Lung microvascular endothelial cell (primary cell): ENCODE measurements at regions not wholly inside any gene's neighbourhood (a gene's known extent, or its start where the extent isn't known, plus 50 kb on each side); places are given as distances from the start of the nearest gene placed in this dataset.
"Not testable (repeated sequence)": the region's sequence is repeated elsewhere in the genome, so short reads cannot be mapped to it uniquely, and the experiment has no call there.

Source experiments
- DNase-seq, 2 donors: peaks; one replicate each; pipeline versions ENCODE4 v3.0.0 to v3.0.0-alpha.2; 2010; ENCODE audit warnings: low read depth in 2 of 2

DNA sequence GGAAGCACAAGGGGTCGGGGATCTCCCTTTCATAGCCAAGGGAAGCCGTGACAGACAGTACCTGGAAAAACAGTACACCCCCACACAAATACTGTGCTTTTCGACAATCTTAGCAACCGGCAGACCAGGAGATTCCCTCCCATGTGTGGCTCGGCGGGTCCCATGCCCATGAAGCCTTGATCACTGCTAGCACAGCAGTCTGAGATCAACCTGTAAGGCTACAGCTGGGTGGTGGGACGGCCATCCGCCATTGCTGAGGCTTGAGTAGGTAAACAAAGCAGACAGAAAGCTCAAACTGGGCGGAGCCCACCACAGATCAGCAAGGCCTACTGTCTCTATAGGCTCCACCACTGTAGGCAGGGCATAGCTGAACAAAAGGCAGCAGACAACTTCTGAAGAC, 180.2 kb upstream of the SOX6 start:
- no peak for DNase-seq

- no peak for DNase-seq
These were observed 172.3 kb upstream of the SOX6 start for GRCh38 chr11:16528639-16529038.

DNA sequence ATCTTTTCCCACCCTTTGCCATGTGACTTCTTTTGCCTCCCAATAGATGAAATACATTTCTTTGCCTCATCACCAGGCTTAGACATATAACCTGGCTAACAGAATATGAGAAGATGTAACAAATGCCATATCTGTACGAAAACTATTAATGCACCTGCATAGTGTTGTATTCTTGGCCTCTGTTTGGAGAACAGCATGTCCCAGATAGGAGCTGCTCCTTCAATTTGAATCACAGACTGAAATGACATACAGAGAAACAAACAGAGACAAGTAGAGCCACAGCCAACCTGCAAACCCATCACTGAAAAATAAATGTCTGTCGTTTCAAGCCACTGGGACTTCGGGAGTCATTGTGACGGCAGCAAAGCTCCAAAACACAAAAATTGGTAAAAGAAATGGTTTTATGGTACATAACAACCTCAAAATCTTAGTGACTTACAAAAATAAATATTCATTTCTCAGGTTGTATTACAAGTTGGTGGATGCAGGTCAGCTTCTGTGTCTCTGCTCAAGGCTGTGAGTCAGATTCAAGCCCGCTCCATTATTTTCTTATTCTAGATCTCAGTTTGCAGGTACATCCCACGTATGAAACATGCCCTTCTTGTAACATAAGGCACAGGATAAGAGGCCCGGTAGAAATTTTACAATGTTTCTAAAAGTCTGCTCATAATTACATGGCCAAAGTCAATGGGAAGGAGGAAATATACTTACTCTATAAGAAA, 171.3 kb upstream of the SOX6 start:
- DNase-seq: no peak

DNA sequence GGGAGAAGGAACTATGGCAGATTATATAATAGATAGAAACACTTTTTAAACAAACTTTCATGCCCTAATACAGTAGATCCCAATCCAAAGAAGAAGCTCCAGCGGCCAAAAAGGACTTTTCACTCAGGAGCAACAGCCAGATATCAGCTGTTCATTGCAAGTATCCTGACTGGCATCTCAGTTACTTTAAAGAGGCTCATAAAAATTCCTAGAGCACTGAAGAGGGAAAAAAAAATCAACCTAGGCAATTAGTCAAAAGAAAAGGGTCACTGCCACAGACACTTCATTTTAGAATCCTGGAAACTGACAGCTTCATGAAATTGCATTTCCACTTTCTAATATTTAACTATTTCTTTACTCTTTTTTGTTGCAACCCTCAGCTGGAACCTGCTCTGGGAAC, 170.6 kb upstream of the SOX6 start:
- no peak for DNase-seq

GRCh38 chr11:16520713-16521112, 164.4 kb upstream of the SOX6 start:
- DNase-seq: not testable (repeated sequence)

- no peak for DNase-seq
These were observed 156.5 kb upstream of the SOX6 start for GRCh38 chr11:16512899-16513241.

DNA sequence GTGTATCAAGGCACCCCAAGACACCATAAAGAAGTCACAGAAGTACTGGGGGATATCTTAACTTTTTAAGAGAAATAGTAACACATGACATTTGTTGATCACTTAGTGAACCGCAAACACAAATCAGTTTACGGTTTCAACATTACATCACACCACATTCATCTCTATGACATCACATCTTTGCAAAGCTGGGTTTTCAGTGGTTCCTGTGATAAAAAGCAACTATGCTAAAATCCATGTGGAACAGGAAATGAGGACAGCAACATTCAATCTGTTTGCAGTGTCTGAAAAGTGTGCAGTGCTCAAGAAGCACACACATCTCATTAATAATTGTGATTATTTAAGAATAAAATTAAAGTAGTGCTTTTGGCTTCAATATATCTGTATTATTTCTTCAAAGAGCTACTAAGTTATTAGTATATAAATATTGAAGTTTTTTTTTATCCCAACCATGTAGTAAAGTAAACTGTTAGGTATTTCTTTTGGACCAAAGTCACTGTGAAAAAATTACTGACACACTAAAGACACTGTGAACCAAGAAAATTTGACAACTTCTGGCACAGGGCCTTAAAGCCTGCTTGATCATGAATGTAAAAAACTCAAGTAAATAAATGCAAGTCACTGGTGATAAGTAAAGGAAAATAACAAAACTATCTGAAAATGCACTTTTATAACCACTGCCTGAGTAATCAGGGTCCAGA, 156.0 kb upstream of the SOX6 start:
- DNase-seq: no peak

DNA sequence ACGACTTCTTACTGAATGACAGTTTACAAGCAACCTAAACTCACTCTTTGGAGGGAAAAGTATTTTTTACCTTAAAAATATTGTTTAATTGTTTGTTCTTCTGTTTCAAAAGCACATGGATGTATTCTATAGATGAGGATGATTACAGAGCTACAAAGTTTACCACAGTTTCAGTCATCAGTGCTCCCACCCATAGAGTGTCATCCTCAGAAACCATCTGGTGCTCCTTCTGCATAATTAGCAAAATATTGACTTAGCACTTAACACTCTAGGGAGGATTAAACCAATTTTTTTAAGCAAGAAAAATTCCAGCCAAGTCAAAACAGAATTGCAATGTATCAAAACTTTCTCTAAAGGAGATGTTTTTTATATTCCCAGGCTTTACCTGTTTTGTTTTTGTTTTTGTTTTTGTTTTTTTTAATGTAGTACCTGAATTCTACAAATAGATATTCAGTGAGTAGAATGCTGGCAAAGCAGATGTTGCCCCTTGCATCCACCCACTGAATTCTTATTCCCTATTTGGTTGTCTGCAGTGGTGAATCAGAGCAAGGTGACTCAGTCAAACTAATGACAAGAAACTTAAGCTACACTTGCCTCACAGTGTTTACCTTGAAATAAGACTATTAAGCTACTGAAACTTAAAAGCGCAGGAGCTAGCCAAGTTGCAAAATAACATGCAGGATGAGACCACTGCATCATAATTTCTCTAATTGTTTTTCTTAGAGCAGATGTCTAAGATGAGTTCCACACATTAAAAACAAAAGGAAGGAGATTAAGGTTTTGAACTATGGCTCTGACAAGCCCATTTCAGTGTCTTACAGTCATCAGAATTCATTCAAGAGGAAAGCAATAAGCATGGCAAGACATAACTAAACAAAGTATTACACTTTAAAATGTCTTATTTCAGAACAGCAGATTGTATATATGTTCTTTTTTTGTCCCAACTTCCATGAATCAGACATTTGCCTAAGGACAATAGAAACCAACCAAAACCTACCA, 155.1 kb upstream of the SOX6 start:
- no peak for DNase-seq

GRCh38 chr11:16505481-16505880, 149.1 kb upstream of the SOX6 start:
- no peak for DNase-seq

- not testable (repeated sequence) for DNase-seq
These were observed 147.5 kb upstream of the SOX6 start for GRCh38 chr11:16503891-16504290.

- no peak for DNase-seq
These were observed 138.8 kb upstream of the SOX6 start for GRCh38 chr11:16494918-16495691.

GRCh38 chr11:16484434-16484833, 128.1 kb upstream of the SOX6 start:
- DNase-seq: no peak

DNA sequence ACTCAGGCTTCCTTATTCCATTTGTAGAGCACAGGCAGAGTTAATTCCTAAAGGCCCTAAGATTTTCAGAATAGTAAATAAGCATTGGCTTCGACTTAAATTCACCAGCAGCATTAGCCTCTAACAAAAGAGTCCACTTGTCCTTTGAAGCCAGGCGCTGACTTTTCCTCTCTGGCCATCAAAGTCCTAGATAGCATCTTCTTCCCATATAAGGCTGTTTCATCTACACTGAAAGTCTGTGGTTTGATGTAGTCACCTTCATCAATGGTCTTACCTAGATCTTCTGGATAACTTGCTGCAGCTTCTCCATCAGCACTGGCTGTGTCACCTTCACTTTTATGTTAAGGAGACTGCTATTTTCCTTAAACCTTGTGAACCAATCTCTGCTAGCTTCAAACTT, 118.3 kb upstream of the SOX6 start:
- DNase-seq: no peak

GRCh38 chr11:16469968-16470367, 113.6 kb upstream of the SOX6 start:
- DNase-seq: no peak

DNA sequence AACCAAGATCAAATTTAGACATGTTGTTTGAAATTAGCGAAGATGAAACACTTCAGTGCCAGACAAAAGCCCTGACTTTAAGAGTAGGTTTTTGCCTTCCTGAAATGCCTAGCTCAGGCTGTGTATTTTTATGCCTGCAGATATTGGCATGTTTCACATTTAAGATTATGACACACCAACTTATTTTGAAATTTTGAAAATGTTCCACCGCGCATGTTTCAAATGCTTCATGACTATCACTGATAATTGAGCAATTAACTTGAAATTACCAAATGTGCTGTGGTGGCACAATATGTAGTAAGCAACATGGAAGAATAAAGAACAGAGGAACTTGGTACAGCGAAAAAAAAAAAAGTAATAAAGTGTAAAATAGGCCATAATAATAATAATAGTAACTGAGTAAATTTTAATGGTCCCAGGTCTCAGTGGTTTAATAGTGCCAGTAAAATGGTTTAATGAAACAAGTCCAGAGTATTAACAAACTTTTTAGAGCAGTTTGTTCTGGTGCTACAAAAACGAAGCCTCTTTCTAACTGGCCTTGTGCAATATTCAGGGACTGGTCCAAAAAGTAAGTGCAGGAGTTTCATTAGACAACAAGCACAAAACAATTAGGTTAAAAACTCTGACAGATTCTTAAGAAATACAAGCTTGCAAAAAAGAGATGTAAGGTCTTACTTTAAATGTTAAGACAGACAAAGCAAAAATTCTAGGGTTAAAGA, 112.5 kb upstream of the SOX6 start:
- DNase-seq: no peak

DNA sequence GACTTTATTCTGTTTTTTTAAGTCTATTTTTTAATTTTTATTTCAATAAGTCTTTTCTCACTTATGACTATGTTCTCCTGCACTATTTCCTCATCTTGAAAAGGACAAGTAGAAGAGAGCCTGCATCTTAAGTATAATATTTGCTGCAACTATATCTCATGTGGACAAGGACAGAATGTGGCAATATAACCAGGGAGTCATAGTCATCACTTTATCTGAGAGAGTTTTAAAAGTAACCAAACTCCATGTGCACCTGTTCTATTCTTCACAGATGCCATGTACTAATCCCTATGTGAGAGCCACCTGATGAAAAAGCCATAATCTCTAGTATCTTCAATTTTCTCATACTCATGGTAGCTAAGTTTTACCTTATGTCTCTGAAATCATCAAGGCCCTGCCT, 104.2 kb upstream of the SOX6 start:
- no peak for DNase-seq

- no peak for DNase-seq
These were observed 100.0 kb upstream of the SOX6 start for GRCh38 chr11:16456366-16456765.

DNA sequence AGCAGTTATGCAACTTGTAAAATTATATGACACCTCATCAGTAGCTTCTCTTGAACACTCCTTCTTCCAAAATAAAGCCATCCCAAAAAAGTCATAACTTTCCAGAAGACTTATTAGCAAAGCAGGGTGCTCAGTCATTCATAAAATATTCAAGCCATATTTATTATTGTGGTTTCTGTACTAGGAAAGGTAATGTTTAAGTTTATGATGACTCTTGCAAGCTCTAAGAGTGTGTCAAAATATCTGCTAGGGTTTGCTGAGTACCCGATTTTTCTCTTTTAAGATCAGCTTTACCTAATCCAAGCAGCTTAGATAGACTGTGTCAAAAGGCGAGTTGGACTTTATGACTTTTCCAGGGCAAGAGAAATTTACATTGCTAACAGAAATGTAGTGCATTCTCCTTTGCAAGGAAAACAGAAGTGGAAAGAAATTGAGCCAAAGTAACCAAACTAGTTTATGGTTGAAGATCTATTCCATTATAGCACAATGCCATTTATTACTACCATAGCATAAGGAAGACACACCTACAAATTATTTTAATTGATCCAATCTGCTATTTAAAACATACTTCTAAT, 98.0 kb upstream of the SOX6 start:
- DNase-seq: no peak

DNA sequence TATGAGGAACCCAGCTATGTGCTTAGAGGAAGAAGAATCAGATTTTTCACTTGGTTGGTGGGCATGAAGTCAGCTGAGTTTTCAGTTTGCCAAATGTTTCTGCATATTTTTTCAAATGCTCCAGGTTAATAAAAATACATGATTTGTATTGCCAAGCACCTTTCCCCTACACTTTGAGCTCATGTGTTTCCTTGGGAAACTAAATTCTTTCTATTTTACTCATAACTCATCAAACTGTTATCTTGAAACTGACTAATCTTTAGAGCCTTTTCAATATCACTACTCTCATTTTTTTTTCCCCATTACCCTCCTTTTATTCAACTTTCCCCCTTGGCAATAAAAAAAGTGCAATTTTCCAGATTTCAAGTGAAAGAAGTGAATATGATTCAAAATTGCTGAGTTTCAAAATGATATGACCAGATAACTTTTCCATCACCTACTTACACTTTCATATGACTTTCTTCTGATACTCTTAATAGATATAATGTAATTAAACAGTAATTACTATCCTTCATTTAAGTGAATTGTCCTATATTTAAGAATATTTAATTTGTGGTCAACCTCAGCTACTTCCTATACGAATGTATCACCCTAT, 91.9 kb upstream of the SOX6 start:
- DNase-seq: no peak

DNA sequence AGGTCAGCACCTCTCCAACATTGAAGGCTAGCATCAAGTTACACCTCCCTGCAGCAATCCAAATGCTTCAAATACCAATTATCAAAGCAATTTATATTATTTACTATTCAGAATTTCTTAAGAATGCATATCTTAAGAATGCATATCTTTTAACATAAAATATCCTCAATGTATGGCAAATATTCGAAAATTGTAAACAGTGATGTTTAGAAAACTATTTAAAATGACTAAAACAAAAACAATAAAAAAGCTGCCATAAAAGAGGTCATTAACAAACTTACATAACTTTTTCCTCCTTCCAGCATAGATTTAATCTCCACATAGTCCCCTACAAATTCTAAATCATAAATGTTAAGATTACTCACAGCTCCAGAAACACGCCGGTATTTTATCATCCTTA, 85.1 kb upstream of the SOX6 start:
- DNase-seq: no peak
